Astrocyte (in vitro differentiated cells and primary cell): ENCODE measurements at regions not wholly inside any gene's neighbourhood (a gene's known extent, or its start where the extent isn't known, plus 50 kb on each side); places are given as distances from the start of the nearest gene placed in this dataset.

Experiments
- DNase-seq: peaks from one replicate; pipeline ENCODE4 v3.0.0-alpha.2; 2010; ENCODE audit warnings: low read depth
- FAIRE-seq: peaks from 2 replicates; lab custom pipeline; 2011; peaks lifted over from hg19 to GRCh38; lab: Jason Lieb, UNC
- H2AFZ ChIP-seq: 2 replicates; pipeline ENCODE4 v1.6.0; 2012; ENCODE audit warnings: low read depth, low read length, inconsistent platforms
- H3K27ac ChIP-seq: 2 replicates; pipeline ENCODE4 v1.5.1; 2011; ENCODE audit warnings: low read depth, low read length, inconsistent platforms
- H3K27me3 ChIP-seq: 2 replicates; pipeline ENCODE4 v1.6.0; 2011; ENCODE audit warnings: low read length, inconsistent platforms; ENCODE audit not compliant: insufficient read depth
- H3K36me3 ChIP-seq: 2 replicates; pipeline ENCODE4 v1.5.1; 2011; ENCODE audit warnings: low read length, inconsistent platforms; ENCODE audit not compliant: insufficient read depth
- H3K4me1 ChIP-seq: 2 replicates; pipeline ENCODE4 v1.5.1; 2011; ENCODE audit warnings: low read length, inconsistent platforms; ENCODE audit not compliant: insufficient read depth
- H3K4me2 ChIP-seq: 2 replicates; pipeline ENCODE4 v1.6.0; 2012; ENCODE audit warnings: low read length, inconsistent platforms
- H3K4me3 ChIP-seq: 2 replicates; pipeline ENCODE4 v1.5.1; 2011; ENCODE audit warnings: low read depth, mild to moderate bottlenecking, low read length, inconsistent platforms; ENCODE audit not compliant: insufficient read depth
- H3K79me2 ChIP-seq: 2 replicates; pipeline ENCODE4 v1.6.0; 2012; ENCODE audit warnings: mild to moderate bottlenecking, low read length, inconsistent platforms; ENCODE audit not compliant: insufficient read depth
- H3K9ac ChIP-seq: 2 replicates; pipeline ENCODE4 v1.6.0; 2012; ENCODE audit warnings: mild to moderate bottlenecking, low read length, inconsistent platforms
- H3K9me3 ChIP-seq: 2 replicates; pipeline ENCODE4 v1.5.1; 2012; ENCODE audit warnings: low read depth, mild to moderate bottlenecking, low read length, inconsistent platforms; ENCODE audit not compliant: insufficient read depth
- H4K20me1 ChIP-seq: 2 replicates; pipeline ENCODE4 v1.6.0; 2012; ENCODE audit warnings: low read length, inconsistent platforms; ENCODE audit not compliant: insufficient read depth
- H3K27ac Mint-ChIP-seq: one replicate; pipeline ENCODE4 v1.8.0; 2021; ENCODE audit warnings: mild to moderate bottlenecking, mixed read lengths; ENCODE audit not compliant: unreplicated experiment
- H3K27me3 Mint-ChIP-seq: one replicate; pipeline ENCODE4 v1.8.0; 2021; ENCODE audit warnings: low read depth, mixed read lengths; ENCODE audit not compliant: unreplicated experiment
- H3K36me3 Mint-ChIP-seq: one replicate; pipeline ENCODE4 v1.8.0; 2021; ENCODE audit warnings: low read depth, mixed read lengths; ENCODE audit not compliant: unreplicated experiment
- H3K4me1 Mint-ChIP-seq: one replicate; pipeline ENCODE4 v1.8.0; 2021; ENCODE audit warnings: low read depth, mixed read lengths; ENCODE audit not compliant: unreplicated experiment
- H3K4me3 Mint-ChIP-seq: one replicate; pipeline ENCODE4 v1.8.0; 2021; ENCODE audit warnings: mild to moderate bottlenecking, moderate library complexity, mixed read lengths; ENCODE audit not compliant: unreplicated experiment
- H3K9me3 Mint-ChIP-seq: one replicate; pipeline ENCODE4 v1.8.0; 2021; ENCODE audit warnings: mild to moderate bottlenecking, mixed read lengths; ENCODE audit not compliant: unreplicated experiment
- CTCF ChIP-seq: IDR thresholded peaks from 2 replicates; pipeline ENCODE4 v1.5.1; 2011; ENCODE audit warnings: low read depth, mild to moderate bottlenecking, inconsistent platforms, low read length, moderate library complexity; ENCODE audit not compliant: insufficient read depth
- EZH2 ChIP-seq: IDR thresholded peaks from 2 replicates; pipeline ENCODE4 v1.6.1; 2012; ENCODE audit warnings: mild to moderate bottlenecking, low read length, inconsistent platforms; ENCODE audit not compliant: insufficient read depth

GRCh38 chr3:57009802-57010201 lies 50.7 kb upstream of the SPATA12 start:
- peaks cover 6% of the 10 kb centered on the region for H3K36me3 Mint-ChIP-seq
- FAIRE-seq (no peak), DNase-seq (no peak)
- Histone ChIP-seq H3K27ac (no peak overlapping the region), H3K27me3 (no peaks in the 10 kb centered on the region), H4K20me1 (no peaks in the 10 kb centered on the region), H3K4me3 (no peak overlapping the region), H3K79me2 (no peaks in the 10 kb centered on the region), H3K4me2 (no peak overlapping the region), H3K4me1 (peaks cover 30% of the 10 kb centered on the region), H3K9me3 (no peaks in the 10 kb centered on the region), H3K9ac (no peak overlapping the region), H3K36me3 (no peaks in the 10 kb centered on the region), H2AFZ (no peak overlapping the region)
- H3K4me1 Mint-ChIP-seq: peaks cover 25% of the 10 kb centered on the region
- no peak overlapping the region for H3K27ac Mint-ChIP-seq
- TF ChIP-seq CTCF: no peak
- no peak for TF ChIP-seq EZH2
- no peaks in the 10 kb centered on the region for H3K27me3 Mint-ChIP-seq
- H3K4me3 Mint-ChIP-seq: no peak overlapping the region
- peaks cover 5% of the 10 kb centered on the region for H3K9me3 Mint-ChIP-seq

GRCh38 chr3:57009367-57009766 lies 51.1 kb upstream of the SPATA12 start:
- Histone ChIP-seq H4K20me1 (no peaks in the 10 kb centered on the region), H3K27ac (no peak overlapping the region), H3K79me2 (no peaks in the 10 kb centered on the region), H3K9ac (no peak overlapping the region), H3K4me2 (no peak overlapping the region), H3K4me3 (no peak overlapping the region), H3K36me3 (no peaks in the 10 kb centered on the region), H3K9me3 (no peaks in the 10 kb centered on the region), H3K4me1 (peaks cover 27% of the 10 kb centered on the region), H2AFZ (no peak overlapping the region), H3K27me3 (no peaks in the 10 kb centered on the region)
- TF ChIP-seq EZH2 (no peak), CTCF (no peak)
- Mint-ChIP-seq H3K27me3 (no peaks in the 10 kb centered on the region), H3K27ac (no peak overlapping the region), H3K4me3 (no peak overlapping the region), H3K4me1 (peaks cover 25% of the 10 kb centered on the region), H3K36me3 (peaks cover 6% of the 10 kb centered on the region), H3K9me3 (peaks cover 5% of the 10 kb centered on the region)
- DNase-seq (no peak), FAIRE-seq (no peak)

- no peaks in the 10 kb centered on the region for H3K79me2 ChIP-seq
- H3K27me3 Mint-ChIP-seq: no peaks in the 10 kb centered on the region
- H3K9ac ChIP-seq: peak overlapping the region; percentile 69
- H3K36me3 ChIP-seq: no peaks in the 10 kb centered on the region
- FAIRE-seq: peak; percentile 64
- TF ChIP-seq CTCF (no peak), EZH2 (no peak)
- peaks cover 22% of the 10 kb centered on the region for H3K4me1 ChIP-seq
- peak; percentile 88 for DNase-seq
- peaks cover 8% of the 10 kb centered on the region for H3K36me3 Mint-ChIP-seq
- peak overlapping the region; percentile 94 for H3K27ac Mint-ChIP-seq
- no peaks in the 10 kb centered on the region for H3K9me3 Mint-ChIP-seq
- H4K20me1 ChIP-seq: no peaks in the 10 kb centered on the region
- H3K9me3 ChIP-seq: no peaks in the 10 kb centered on the region
- peak overlapping the region; percentile 75 for H3K27ac ChIP-seq
- H3K4me1 Mint-ChIP-seq: peaks cover 19% of the 10 kb centered on the region
- H3K4me3 ChIP-seq: peak overlapping the region; percentile 26
- H3K27me3 ChIP-seq: no peaks in the 10 kb centered on the region
- peak overlapping the region; percentile 27 for H3K4me3 Mint-ChIP-seq
- peak overlapping the region; percentile 62 for H2AFZ ChIP-seq
- H3K4me2 ChIP-seq: peak overlapping the region; percentile 82
Measured at GRCh38 chr3:57007521-57008460, 52.7 kb upstream of the SPATA12 start.
